Gastroesophageal sphincter (tissue), 4 donors: ENCODE measurements at regions not wholly inside any gene's neighbourhood (a gene's known extent, or its start where the extent isn't known, plus 50 kb on each side); places are given as distances from the start of the nearest gene placed in this dataset.

Experiments used
- ATAC-seq: fragments of 150-250 bp; one replicate; pipeline ENCODE4 v1.9.1; 2016; ENCODE audit warnings: mild to moderate bottlenecking, moderate library complexity
- H3K27ac ChIP-seq, 4 donors: fragments of 200-600 bp; sonication (generic) in 3 of 4; 1 replicate in 3 of 4; 2 replicates in 1 of 4; pipeline ENCODE4 v1.5.1; 2016 to 2019
- H3K27me3 ChIP-seq: fragments of 200-600 bp; sonication (generic); one replicate; pipeline ENCODE4 v1.5.1; 2019
- H3K36me3 ChIP-seq, 2 donors: fragments of 200-600 bp; sonication (generic); one replicate each; pipeline ENCODE4 v1.5.1; 2019; ENCODE audit warnings: control low read depth in 1 of 2
- H3K4me1 ChIP-seq, 3 donors: fragments of 200-600 bp; sonication (generic); 1 replicate in 2 of 3; 2 replicates in 1 of 3; pipeline ENCODE4 v1.5.1; 2016 to 2019; ENCODE audit warnings: control low read depth in 2 of 3
- H3K4me3 ChIP-seq, 2 donors: fragments of 200-600 bp; sonication (generic); one replicate each; pipeline ENCODE4 v1.5.1; 2019; ENCODE audit warnings: mild to moderate bottlenecking in 1 of 2, moderate library complexity in 1 of 2
- H3K9me3 ChIP-seq, 3 donors: fragments of 200-600 bp; sonication (generic); one replicate each; pipeline ENCODE4 v1.5.1; 2017 to 2019; ENCODE audit warnings: control low read depth in 2 of 3
- CTCF ChIP-seq, 4 experiments: fragments of 200-600 bp in 2 of 4; fragments of 450-650 bp in 2 of 4; sonication (generic) in 1 of 4; IDR thresholded peaks; one replicate each; pipeline ENCODE4 v1.5.1; 2017 to 2019; ENCODE audit warnings: antibody characterized with exemption in 4 of 4, mild to moderate bottlenecking in 2 of 4, moderate library complexity in 2 of 4
- EP300 ChIP-seq: sonication (generic); formaldehyde crosslinking; IDR thresholded peaks from one replicate; pipeline ENCODE4 v1.6.1; 2017; ENCODE audit warnings: antibody characterized with exemption, mild to moderate bottlenecking
- POLR2A ChIP-seq, 2 donors: fragments of 450-650 bp; IDR thresholded peaks; one replicate each; pipeline ENCODE4 v1.6.1; 2017; ENCODE audit warnings: antibody characterized with exemption in 2 of 2, mild to moderate bottlenecking in 2 of 2, moderate library complexity in 1 of 2
- POLR2AphosphoS5 ChIP-seq: sonication (generic); formaldehyde crosslinking; IDR thresholded peaks from one replicate; pipeline ENCODE4 v1.6.1; 2017; ENCODE audit warnings: antibody characterized with exemption
- WGBS, 2 donors: methylation state at CpG; one replicate each; pipeline ENCODE4 v1.1.5; 2018; ENCODE audit warnings: low coverage in 1 of 2; 5-methylcytosine and 5-hydroxymethylcytosine counted together

- TF ChIP-seq CTCF (IDR thresholded peaks at IDR 0.05) = no peak
- TF ChIP-seq POLR2AphosphoS5 = no peak
- TF ChIP-seq POLR2A (IDR thresholded peaks at IDR 0.05) = no peak
- TF ChIP-seq EP300 = no peak
- Histone ChIP-seq H3K9me3 (peaks cover 0 to 34% (median 0%) of the 10 kb centered on the region in 3 donors), H3K27me3 (peaks cover 66% of the 10 kb centered on the region), H3K27ac (no peak overlapping the region), H3K4me1 (no peaks in the 10 kb centered on the region), H3K36me3 (no peaks in the 10 kb centered on the region), H3K4me3 (no peak overlapping the region)
- WGBS, 2 donors = 100% methylated on average over 1 of the region's 5 CpGs; no CpG with 5 or more reads in 1 of the 2 donors
- ATAC-seq = no peak
These were observed 78.9 kb upstream of the ACTRT2 start for GRCh38 chr1:2942410-2942809.

DNA sequence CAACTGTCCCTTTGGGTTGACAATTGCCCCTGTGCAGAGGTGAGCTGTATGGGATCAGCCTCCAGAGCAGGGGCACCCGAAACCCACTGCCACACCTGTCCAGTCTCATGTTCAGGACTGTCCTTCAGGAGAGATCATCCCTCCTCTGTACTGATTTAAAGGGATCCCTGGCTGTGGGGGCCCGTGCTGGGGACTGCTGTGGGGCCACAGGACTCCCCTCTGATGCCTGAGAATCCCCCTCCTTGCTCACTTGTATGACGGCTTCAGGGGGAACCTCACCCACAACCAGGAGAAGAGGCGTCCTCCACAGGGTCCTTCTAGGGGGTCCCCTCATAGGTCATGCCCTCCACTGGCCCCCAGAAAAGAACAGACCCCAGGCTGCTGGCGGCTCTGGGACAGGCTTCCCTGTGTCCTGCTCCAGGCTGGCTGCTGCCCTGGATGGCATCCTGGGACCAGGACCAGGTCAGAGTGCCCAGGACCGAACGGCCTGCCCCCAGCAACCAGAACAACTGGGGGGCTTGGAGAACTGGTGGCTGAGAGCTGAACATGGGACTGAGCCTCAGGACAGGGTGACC, 77.5 kb upstream of the ACTRT2 start:
- Histone ChIP-seq H3K27me3 (peaks cover 80% of the 10 kb centered on the region), H3K4me3 (no peak overlapping the region), H3K27ac (no peak overlapping the region), H3K36me3 (no peaks in the 10 kb centered on the region), H3K4me1 (no peaks in the 10 kb centered on the region), H3K9me3 (peaks cover 0 to 34% (median 0%) of the 10 kb centered on the region in 3 donors)
- no peak for TF ChIP-seq POLR2AphosphoS5
- TF ChIP-seq EP300 = no peak
- no peak for TF ChIP-seq CTCF (IDR thresholded peaks at IDR 0.05)
- TF ChIP-seq POLR2A (IDR thresholded peaks at IDR 0.05) = no peak
- no peak for ATAC-seq
- no CpG with 5 or more reads among the region's 7 CpGs for WGBS, 2 donors

GRCh38 chr1:2944705-2945104, 76.6 kb upstream of the ACTRT2 start:
- Histone ChIP-seq H3K4me1 (no peaks in the 10 kb centered on the region), H3K4me3 (no peak overlapping the region), H3K27ac (no peak overlapping the region), H3K27me3 (peaks cover 84% of the 10 kb centered on the region), H3K9me3 (peaks cover 0 to 27% (median 0%) of the 10 kb centered on the region in 3 donors), H3K36me3 (no peaks in the 10 kb centered on the region)
- TF ChIP-seq EP300 (no peak), POLR2A (IDR thresholded peaks at IDR 0.05) (no peak), POLR2AphosphoS5 (no peak), CTCF (IDR thresholded peaks at IDR 0.05) (no peak)
- no peak for ATAC-seq
- WGBS, 2 donors = 50 to 54% methylated on average over 2 to 3 of the region's 4 CpGs

DNA sequence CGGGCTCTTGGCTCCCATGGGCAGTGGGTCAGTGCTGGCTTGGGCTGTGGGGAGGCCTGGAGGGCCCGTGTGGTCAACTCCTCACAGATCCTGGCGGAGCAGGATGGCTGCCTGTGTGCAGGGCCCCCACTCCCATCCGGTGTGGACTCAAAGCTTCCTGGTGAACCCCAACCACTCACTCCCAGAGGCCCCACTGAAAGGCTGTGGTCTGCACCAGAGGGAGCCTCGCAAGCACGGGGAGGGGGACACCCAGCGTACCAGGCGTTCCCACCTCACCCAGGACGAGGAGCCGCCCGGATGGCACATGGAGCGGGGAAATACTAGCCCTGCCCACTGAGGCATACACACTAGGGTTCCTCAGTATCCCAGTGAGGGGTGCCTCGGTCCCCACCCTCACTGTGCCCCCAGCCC, 75.4 kb upstream of the ACTRT2 start:
- Histone ChIP-seq H3K9me3 (peaks cover 0 to 16% (median 0%) of the 10 kb centered on the region in 3 donors), H3K4me1 (no peaks in the 10 kb centered on the region), H3K27ac (no peak overlapping the region), H3K27me3 (peaks cover 85% of the 10 kb centered on the region), H3K4me3 (no peak overlapping the region), H3K36me3 (no peaks in the 10 kb centered on the region)
- WGBS, 2 donors = 80% methylated on average over 1 of the region's 13 CpGs; no CpG with 5 or more reads in 1 of the 2 donors
- TF ChIP-seq CTCF (IDR thresholded peaks at IDR 0.05) (no peak), POLR2AphosphoS5 (no peak), EP300 (no peak), POLR2A (IDR thresholded peaks at IDR 0.05) (no peak)
- ATAC-seq = no peak

- no peaks in the 10 kb centered on the region for H3K4me1 ChIP-seq
- H3K4me3 ChIP-seq = no peak overlapping the region
- no peak for TF ChIP-seq CTCF (IDR thresholded peaks at IDR 0.05)
- TF ChIP-seq POLR2AphosphoS5 = no peak
- TF ChIP-seq POLR2A (IDR thresholded peaks at IDR 0.05) = no peak
- TF ChIP-seq EP300 = no peak
- no peak for ATAC-seq
- no peak overlapping the region for H3K27ac ChIP-seq
- H3K9me3 ChIP-seq = peaks cover 0 to 11% (median 0%) of the 10 kb centered on the region in 3 donors
- peaks cover 85% of the 10 kb centered on the region for H3K27me3 ChIP-seq
- WGBS, 2 donors = 66% methylated on average over 8 of the region's 16 CpGs; no CpG with 5 or more reads in 1 of the 2 donors
- no peaks in the 10 kb centered on the region for H3K36me3 ChIP-seq
These were observed 75.0 kb upstream of the ACTRT2 start for GRCh38 chr1:2946291-2946690.
